T-helper 2 cell (primary cell): ENCODE measurements at regions not wholly inside any gene's neighbourhood (a gene's known extent, or its start where the extent isn't known, plus 50 kb on each side); places are given as distances from the start of the nearest gene placed in this dataset.

Source experiments
- DNase-seq, 5 experiments: peaks; one replicate each; pipeline versions ENCODE4 v3.0.0 to v3.0.0-alpha.2; 2012 to 2022

- no peak for DNase-seq
Observed at GRCh38 chr22:48558016-48558415, 1269.7 kb downstream of the BRD1 start.

DNA sequence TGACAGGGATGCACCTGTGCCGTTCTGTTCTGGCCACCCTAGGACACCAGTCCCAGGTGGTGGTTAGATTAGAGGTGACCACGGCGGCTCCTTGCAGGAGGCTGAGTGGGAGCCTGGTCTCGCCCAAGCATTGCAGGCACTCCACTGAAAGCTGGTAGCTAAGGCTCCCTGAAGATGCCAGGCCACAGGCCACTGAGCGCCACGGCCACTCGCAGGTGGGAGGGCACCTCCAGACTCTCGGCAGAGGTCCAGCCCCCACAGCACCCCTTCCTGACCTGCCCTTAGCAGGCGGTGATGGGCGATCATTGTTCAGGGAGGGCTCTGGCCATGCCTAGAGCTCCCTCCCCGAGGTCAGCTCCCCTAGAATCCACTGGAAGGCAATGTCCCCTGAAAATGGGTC is 1270.2 kb downstream of the BRD1 start:
- DNase-seq: no peak

GRCh38 chr22:48556751-48557150 is 1270.9 kb downstream of the BRD1 start:
- DNase-seq: no peak

- no peak for DNase-seq
Observed at GRCh38 chr22:48556222-48556621, 1271.5 kb downstream of the BRD1 start.

DNA sequence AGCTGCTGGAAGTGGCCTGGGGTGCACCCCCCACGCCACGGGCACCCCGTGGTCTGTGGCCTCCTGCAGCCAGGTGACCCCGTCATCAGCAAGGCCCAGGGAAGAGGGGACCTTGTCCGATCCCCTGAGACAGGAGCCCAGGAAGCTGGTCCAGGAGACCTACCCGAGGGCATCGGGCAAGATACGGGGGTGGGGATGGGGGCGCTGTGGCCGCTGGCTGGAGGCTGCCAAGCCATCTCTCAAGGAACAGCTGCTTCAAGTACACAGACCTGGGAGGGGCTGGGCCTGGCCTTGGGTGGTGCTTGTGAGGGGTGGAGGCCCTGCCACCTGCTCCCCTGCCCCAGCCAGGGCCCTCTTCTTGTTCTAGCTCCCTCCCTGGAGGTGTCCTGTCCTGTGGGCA is 1272.1 kb downstream of the BRD1 start:
- DNase-seq: no peak

GRCh38 chr22:48554893-48555572 is 1272.6 kb downstream of the BRD1 start:
- no peak for DNase-seq

DNA sequence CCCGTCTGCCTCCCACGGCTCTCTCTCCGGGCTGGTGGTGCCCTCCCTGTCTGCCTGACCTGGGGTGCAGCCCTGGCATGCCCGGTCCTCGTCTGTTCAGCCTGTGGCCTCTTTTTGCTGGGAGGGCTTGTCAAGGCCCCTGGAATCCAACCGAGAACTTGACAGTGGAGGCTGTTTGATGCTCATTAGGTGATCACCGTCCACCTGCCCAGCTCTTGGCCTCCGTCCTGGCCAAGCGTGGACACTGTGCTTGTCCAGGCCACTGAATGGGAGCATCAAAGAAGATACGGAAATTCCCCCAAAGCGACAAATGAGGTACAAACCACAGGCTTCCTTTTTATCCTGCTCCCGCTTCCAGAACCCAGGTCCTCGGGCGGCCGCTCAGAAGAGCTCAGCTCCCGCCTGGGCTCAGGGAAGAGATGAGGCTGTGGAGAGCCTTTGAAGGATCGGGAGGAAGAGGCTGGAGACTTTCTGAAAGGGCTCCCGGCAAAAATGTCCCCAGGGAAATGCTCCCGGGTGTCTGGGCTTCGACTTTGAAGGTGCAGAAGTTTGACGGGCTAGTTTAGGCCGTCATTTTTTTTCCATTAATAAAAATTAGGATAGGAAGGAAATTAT is 1273.9 kb downstream of the BRD1 start:
- DNase-seq: no peak

GRCh38 chr22:48553119-48553518 is 1274.6 kb downstream of the BRD1 start:
- DNase-seq: no peak

- DNase-seq: no peak
Observed at GRCh38 chr22:48551716-48552268, 1275.9 kb downstream of the BRD1 start.

GRCh38 chr22:48551061-48551460 is 1276.6 kb downstream of the BRD1 start:
- no peak for DNase-seq

DNA sequence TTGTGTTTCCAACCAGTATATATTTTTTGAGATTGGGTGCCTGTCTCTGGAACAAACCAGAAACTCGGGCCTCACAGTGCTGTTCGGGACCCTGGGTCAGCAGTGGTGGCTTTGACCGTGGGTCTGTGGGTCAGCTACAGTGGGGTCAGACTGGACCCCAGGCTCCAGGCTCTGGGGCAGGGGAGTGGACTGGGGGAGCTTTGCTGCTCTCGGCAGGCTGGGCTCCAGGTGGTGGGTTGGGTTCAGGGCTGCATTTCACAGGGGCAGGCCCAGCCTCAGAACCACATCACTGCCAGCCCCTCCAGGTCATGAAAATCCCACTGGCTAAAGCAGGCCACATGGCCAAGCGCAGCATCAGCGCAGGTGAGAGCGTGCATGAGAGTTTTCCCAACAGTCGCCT is 1279.3 kb downstream of the BRD1 start:
- DNase-seq: no peak

GRCh38 chr22:48547971-48548370 is 1279.7 kb downstream of the BRD1 start:
- DNase-seq: no peak

DNA sequence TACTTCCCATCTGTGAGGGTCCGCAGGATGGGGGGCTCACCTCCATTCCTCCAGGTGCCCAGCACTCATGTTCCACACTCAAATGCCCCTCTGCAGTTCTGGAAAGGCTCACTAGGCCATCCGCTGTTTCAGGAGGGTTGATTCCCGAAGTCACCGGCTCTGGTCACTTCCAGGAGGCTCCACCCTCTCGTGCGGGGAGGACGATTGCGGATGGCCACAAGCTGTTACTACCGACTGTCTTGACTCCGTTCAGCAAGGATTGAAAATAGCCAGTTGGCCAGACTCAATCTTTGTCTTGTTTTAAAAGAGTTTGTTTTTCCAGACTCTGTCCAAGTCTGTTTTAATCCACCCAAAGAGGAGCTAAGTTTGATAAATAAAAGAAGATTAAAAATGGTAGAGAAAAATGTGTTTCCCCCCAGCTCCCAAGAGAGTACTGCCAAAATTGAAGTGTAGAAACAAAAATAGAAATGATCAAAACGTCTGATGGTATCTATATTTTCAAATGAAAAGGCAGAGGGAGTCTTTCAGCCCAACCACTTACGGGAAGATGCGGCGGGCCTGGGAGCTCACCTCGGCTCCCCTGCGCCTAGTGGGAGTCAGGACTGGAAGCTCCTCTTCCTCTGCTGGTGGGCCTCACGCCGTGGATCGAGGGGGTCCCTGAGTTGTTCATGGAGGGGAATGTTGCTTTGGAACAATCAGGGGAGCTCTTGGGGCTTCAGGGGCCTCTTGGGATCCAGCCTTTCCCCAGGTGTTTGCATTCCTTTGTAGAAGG is 1280.8 kb downstream of the BRD1 start:
- no peak for DNase-seq

- DNase-seq: no peak
Observed at GRCh38 chr22:48545987-48546386, 1281.7 kb downstream of the BRD1 start.

DNA sequence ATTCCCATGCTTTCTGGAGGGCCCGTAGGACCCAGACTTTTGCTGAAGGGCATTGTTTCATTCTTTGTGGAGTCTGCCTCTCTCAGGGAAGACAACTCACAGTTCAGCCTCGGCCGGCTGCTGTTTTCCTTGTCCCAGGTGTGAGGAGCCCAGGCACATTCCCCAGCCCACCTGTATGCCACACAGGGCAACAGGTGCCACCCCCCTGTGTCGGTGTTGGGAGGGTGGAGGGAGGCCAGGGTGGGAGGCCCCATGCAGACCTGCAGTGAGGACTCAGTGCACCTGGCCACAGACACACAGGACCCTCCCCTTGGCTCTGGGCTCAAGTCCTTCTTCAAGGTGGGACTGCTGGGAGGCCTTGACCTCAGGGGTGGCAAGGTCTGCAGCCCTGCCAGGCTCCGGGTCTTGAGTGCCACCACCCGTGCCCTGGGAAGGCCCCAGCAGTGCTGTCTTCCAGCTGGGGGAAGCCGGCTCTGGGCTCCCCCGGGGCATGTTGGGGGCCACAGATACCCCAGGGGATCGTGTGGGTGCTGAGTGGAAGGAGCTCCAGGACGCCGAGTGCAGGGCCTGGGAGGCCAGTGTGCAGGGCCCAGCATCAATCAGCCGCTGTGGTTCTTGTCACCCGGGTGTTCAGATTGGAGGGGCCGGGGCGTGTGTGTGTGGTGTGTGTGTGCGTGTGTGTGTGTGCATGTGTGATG is 1286.1 kb downstream of the BRD1 start:
- no peak for DNase-seq

DNA sequence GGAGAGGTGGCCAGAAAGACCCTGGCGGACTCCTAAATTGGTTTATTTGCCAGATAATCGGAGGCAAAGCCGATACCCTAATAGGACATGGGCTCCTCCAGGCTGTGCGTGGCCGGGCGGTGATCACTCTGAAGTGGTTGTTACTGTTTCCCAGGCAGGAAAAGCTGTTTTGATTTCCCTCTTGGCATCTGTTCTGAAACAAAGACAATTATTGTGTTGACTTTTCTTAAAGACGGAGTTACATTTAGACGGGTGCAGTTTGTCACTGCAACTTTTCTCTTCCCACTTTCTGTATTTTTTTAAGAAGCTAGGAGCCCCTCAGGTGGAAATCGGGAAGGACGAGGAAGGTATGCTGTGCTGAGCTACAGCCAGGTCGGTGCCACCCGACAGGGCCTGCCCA is 1288.4 kb downstream of the BRD1 start:
- no peak for DNase-seq

DNA sequence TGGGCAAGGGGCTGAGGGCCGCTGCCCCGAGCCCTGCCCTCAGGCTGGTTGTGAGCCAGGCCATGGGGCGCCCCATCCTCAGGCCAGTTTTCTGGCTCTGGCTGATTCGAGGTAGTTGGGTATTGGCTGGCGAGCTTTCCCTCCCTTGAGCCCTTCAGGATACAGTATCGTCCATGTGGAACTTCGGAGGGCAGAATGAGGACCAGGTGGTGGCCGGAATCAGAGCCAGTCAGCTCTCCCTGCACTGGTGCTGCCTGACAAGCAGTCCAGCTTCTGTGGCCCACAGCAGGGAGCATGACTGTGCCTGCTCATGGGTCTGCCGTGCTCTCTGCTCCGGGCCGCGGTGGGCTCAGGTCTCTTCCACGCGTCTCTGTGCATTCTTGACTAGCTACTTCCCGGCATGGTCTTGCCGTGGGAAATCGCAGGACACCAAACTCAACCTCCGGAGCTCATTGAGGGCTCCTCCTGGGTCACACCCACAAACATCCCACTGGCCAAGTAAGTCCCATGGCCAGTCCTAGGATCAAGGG is 1289.3 kb downstream of the BRD1 start:
- DNase-seq: no peak

DNA sequence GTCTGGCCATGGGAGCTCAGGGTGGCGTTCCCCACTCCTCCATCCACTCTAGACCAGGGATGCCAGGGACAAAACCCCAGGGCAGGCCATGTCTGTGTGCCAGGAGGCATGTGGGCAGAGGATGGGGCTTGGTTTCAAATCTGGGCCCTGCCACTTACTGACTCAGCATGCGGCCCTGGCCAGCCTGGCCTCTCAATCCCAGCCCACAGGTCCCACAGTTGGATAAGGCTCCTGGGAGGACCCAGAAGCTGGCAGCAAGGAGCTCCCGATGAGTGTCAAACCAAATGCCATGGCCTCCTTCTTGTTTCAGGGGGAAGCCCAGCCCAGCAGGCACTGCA is 1290.4 kb downstream of the BRD1 start:
- no peak for DNase-seq

DNA sequence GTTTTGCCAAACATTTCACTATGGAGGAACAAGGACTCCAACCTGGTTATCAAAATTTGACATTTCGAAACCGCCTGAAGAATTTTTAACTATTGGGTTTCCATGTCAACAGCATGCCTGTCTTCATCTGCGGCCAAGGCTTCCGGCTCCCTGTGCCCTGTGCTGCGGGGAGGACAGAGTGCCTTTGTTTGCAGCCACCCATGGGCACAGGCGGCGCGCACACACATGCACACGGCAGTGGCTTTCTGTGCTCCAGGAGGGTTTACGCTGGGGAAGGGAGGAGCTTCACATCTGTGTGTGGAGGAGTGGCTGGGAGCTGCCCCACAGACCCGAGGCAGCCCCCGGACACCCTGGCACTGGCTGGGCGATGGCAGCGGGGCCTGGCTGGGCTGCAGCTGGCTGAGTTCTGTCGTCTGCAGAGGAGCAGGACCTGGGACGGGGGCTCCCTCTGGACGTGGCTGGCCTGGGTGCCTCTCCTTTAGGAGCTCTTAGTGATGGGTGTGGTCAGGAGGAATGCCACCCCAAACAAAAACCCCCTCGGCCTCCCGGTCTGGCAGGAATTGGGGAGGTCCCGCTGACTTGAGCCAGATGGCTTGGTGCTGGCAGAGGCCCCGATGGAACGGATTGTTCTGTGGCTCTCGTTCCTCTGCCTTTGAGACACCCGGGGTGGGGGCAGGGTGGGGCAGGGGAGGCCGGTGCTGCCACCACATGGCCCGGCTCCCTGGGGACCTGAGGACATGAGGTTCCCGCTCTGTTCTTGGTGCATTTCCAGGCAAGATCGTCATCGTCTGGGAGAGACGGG is 1290.9 kb downstream of the BRD1 start:
- DNase-seq: no peak

- no peak for DNase-seq
Observed at GRCh38 chr22:48535868-48536540, 1291.7 kb downstream of the BRD1 start.

DNA sequence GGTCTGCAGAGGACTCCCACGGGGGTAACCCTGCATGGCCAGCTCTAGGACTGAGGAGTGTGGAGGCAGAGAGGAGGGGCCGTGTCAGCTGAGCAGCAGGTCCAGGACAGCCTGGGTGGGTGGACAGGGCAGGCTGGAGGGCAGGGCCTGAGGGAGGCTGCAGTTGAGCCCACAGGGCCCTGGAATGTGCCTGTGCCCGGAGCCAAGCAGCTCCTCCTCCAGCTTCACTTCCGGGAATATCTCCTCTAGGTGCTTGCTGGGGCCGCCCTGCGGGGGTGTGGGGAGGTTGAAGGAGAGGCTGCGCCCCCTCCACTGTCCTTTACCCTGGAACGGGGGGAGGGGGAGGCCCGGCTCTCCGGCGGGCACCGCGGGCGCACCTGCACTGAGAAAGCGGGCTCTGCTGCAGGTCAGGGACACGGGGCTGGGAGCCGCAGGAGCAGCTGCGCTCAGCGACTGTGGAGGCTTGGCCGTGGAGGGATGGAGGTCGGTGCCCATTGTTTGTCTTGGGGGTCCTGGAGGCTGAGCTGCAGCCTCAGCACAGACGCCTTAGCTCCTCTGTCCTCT is 1293.2 kb downstream of the BRD1 start:
- no peak for DNase-seq
